Right atrium auricular region (tissue), 2 donors: ENCODE measurements at regions not wholly inside any gene's neighbourhood (a gene's known extent, or its start where the extent isn't known, plus 50 kb on each side); places are given as distances from the start of the nearest gene placed in this dataset.

ENCODE experiments used
- DNase-seq: peaks from one replicate; pipeline ENCODE4 v3.0.0-alpha.2; 2019; ENCODE audit warnings: low spot score
- H3K27ac ChIP-seq, 2 donors: fragments of 200-600 bp; sonication (generic); 1 replicate in 1 of 2; 2 replicates in 1 of 2; pipeline ENCODE4 v1.5.1; 2016 to 2019
- H3K27me3 ChIP-seq, 2 donors: fragments of 200-600 bp; sonication (generic); one replicate each; pipeline versions ENCODE4 v1.5.1 to v1.6.0; 2017 to 2019
- H3K36me3 ChIP-seq: fragments of 200-600 bp; sonication (generic); one replicate; pipeline ENCODE4 v1.5.1; 2016
- H3K4me1 ChIP-seq, 2 donors: fragments of 200-600 bp; sonication (generic); one replicate each; pipeline versions ENCODE4 v1.5.1 to v1.6.0; 2017 to 2019
- H3K4me3 ChIP-seq, 2 donors: fragments of 200-600 bp; sonication (generic); 1 replicate in 1 of 2; 2 replicates in 1 of 2; pipeline ENCODE4 v1.5.1; 2017 to 2019; ENCODE audit warnings: mild to moderate bottlenecking in 1 of 2, moderate library complexity in 1 of 2
- H3K9me3 ChIP-seq, 2 donors: fragments of 200-600 bp; sonication (generic); one replicate each; pipeline ENCODE4 v1.5.1; 2019
- CTCF ChIP-seq, 2 donors: fragments of 200-600 bp; sonication (generic); IDR thresholded peaks; one replicate each; pipeline ENCODE4 v1.5.1; 2019; ENCODE audit warnings: antibody characterized with exemption in 2 of 2

- H3K4me3 ChIP-seq = no peak overlapping the region
- H3K36me3 ChIP-seq = no peaks in the 10 kb centered on the region
- H3K4me1 ChIP-seq = no peaks in the 10 kb centered on the region
- no peak overlapping the region for H3K27ac ChIP-seq
- TF ChIP-seq CTCF (IDR thresholded peaks at IDR 0.05) = no peak
- no peak for DNase-seq
- no peaks in the 10 kb centered on the region for H3K27me3 ChIP-seq
- peaks cover 0 to 9% of the 10 kb centered on the region in 2 donors for H3K9me3 ChIP-seq
These were observed 93.8 kb upstream of the HELT start for GRCh38 chr4:184924516-184924915.

- Histone ChIP-seq H3K36me3 (no peaks in the 10 kb centered on the region), H3K4me1 (no peaks in the 10 kb centered on the region), H3K9me3 (peaks cover 0 to 9% of the 10 kb centered on the region in 2 donors), H3K27ac (no peak overlapping the region), H3K27me3 (no peaks in the 10 kb centered on the region), H3K4me3 (no peak overlapping the region)
- no peak for TF ChIP-seq CTCF (IDR thresholded peaks at IDR 0.05)
- no peak for DNase-seq
These were observed 88.8 kb upstream of the HELT start for GRCh38 chr4:184929476-184929875.

GRCh38 chr4:184930026-184930425 lies 88.3 kb upstream of the HELT start:
- no peaks in the 10 kb centered on the region for H3K4me1 ChIP-seq
- no peaks in the 10 kb centered on the region for H3K36me3 ChIP-seq
- H3K27me3 ChIP-seq = no peaks in the 10 kb centered on the region
- peaks cover 0 to 9% of the 10 kb centered on the region in 2 donors for H3K9me3 ChIP-seq
- no peak overlapping the region for H3K27ac ChIP-seq
- DNase-seq = no peak
- H3K4me3 ChIP-seq = no peak overlapping the region
- no peak for TF ChIP-seq CTCF (IDR thresholded peaks at IDR 0.05)

GRCh38 chr4:184932343-184932742 lies 85.9 kb upstream of the HELT start:
- no peak for DNase-seq
- no peak overlapping the region for H3K4me3 ChIP-seq
- no peaks in the 10 kb centered on the region for H3K27me3 ChIP-seq
- peaks cover 0 to 4% of the 10 kb centered on the region in 2 donors for H3K9me3 ChIP-seq
- no peak overlapping the region for H3K27ac ChIP-seq
- no peak for TF ChIP-seq CTCF (IDR thresholded peaks at IDR 0.05)
- H3K36me3 ChIP-seq = no peaks in the 10 kb centered on the region
- no peaks in the 10 kb centered on the region for H3K4me1 ChIP-seq

GRCh38 chr4:184933311-184933710 lies 85.0 kb upstream of the HELT start:
- H3K9me3 ChIP-seq = no peaks in the 10 kb centered on the region
- TF ChIP-seq CTCF (IDR thresholded peaks at IDR 0.05) = no peak
- H3K4me3 ChIP-seq = no peak overlapping the region
- no peak overlapping the region for H3K27ac ChIP-seq
- H3K27me3 ChIP-seq = no peaks in the 10 kb centered on the region
- DNase-seq = no peak
- H3K4me1 ChIP-seq = no peaks in the 10 kb centered on the region
- H3K36me3 ChIP-seq = no peaks in the 10 kb centered on the region

- H3K9me3 ChIP-seq = no peaks in the 10 kb centered on the region
- H3K27ac ChIP-seq = no peak overlapping the region
- no peaks in the 10 kb centered on the region for H3K36me3 ChIP-seq
- no peak overlapping the region for H3K4me3 ChIP-seq
- no peaks in the 10 kb centered on the region for H3K27me3 ChIP-seq
- TF ChIP-seq CTCF (IDR thresholded peaks at IDR 0.05) = no peak
- DNase-seq = no peak
- no peaks in the 10 kb centered on the region for H3K4me1 ChIP-seq
These were observed 84.1 kb upstream of the HELT start for GRCh38 chr4:184934184-184934583.
